ENCODE measurements at regions not wholly inside any gene's neighbourhood (a gene's known extent, or its start where the extent isn't known, plus 50 kb on each side); places are given as distances from the start of the nearest gene placed in this dataset.

DNA sequence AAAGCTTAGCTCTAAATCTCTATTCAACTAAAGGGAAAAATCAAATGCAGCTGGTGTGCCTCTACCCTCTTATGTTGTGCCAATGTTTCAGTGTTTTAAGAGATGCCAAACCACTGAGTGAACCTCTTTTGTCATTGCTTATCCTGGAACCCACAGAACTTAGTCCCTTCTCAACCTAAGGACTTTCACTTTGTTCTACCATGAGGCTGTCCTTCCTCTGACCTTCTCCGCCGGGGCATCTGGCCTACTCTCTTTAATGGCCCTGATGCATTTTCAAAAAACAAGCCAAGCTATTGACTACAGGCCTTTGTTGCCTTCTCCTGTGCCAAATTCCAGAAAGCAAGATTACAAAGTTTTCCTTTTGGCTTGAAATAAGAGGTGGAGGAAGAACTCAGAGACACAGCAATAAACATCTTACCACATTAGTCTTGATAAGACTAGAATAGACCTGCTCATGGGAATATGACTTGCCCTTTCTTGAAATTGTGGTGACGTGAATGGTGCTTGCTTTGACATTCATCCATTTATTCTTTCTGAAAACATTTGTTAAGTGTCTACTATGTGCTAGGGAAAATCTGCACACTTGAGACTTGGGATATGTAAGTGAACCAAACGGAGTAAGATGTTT lies 253.2 kb upstream of the SMIM30 start:
- TF ChIP-seq, protein P1, sequence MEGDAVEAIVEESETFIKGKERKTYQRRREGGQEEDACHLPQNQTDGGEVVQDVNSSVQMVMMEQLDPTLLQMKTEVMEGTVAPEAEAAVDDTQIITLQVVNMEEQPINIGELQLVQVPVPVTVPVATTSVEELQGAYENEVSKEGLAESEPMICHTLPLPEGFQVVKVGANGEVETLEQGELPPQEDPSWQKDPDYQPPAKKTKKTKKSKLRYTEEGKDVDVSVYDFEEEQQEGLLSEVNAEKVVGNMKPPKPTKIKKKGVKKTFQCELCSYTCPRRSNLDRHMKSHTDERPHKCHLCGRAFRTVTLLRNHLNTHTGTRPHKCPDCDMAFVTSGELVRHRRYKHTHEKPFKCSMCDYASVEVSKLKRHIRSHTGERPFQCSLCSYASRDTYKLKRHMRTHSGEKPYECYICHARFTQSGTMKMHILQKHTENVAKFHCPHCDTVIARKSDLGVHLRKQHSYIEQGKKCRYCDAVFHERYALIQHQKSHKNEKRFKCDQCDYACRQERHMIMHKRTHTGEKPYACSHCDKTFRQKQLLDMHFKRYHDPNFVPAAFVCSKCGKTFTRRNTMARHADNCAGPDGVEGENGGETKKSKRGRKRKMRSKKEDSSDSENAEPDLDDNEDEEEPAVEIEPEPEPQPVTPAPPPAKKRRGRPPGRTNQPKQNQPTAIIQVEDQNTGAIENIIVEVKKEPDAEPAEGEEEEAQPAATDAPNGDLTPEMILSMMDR (IDR thresholded peaks at IDR 0.05): no peak
- no peak for TF ChIP-seq POLR2AphosphoS5 (IDR thresholded peaks at IDR 0.05)
- TF ChIP-seq POLR2A (IDR thresholded peaks at IDR 0.05): no peak

All from breast epithelium (tissue), 3 donors.